ENCODE measurements at regions not wholly inside any gene's neighbourhood (a gene's known extent, or its start where the extent isn't known, plus 50 kb on each side); places are given as distances from the start of the nearest gene placed in this dataset.
A peak's percentile ranks its signal among the peaks of the same experiment; 100 is the strongest.

DNA sequence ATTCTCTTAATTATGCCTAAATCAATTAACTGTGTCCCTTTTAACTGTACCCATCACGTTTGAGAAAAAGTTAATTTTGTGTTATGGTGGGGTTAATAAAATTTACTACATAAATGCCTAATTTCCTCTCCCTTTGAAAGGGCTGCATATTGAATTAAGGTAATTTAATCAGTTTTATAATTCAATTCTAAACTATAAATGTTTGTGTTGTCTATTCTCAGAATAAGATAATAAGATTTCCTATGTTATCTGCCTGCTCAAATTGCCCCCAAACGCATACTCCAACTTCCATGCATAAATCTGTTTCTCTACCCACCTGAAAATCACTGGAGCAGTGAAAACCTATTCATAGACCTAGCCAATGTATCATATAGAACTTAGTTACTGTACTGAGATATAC lies 1716.1 kb downstream of the SI start:
- H3K27me3 ChIP-seq (ENCODE audit: insufficient read depth), result no peaks in the 10 kb centered on the region
- POLR2A ChIA-PET, result no interaction called here
- H3K4me1 ChIP-seq (ENCODE audit: control insufficient read depth in 1 of 2, insufficient read depth in 2 of 2, low read depth in 1 of 2, low read length in 1 of 2), result peaks cover 0 to 3% of the 10 kb centered on the region in 2 experiments; a peak in 2 of 4 replicates
- peaks cover 10% of the 10 kb centered on the region; the same call in 1 of the 2 replicates for H3K9me3 ChIP-seq
- no peak overlapping the region for H3K4me3 ChIP-seq (ENCODE audit: low read depth in 2 of 2, low read length in 1 of 2)
- peak overlapping the region in 1 of 2 experiments; percentile 78; a peak in 2 of 4 replicates for H3K27ac ChIP-seq (ENCODE audit: low read depth in 2 of 2, low read length in 1 of 2)
- H3F3A ChIP-seq (replicated peaks; ENCODE audit: insufficient read depth), result no peaks in the 10 kb centered on the region
- no peak overlapping the region for H2AFZ ChIP-seq (ENCODE audit: low read depth)
- no peaks in the 10 kb centered on the region for H3K79me2 ChIP-seq (ENCODE audit: insufficient read depth)
- WGBS (ENCODE audit: low lambda C conversion rate), result 12% methylated on average over 2 of the region's 2 CpGs
- no peak overlapping the region for H3K4me2 ChIP-seq
- H3K9ac ChIP-seq, result no peak overlapping the region
- peak; percentile 33 for DNase-seq
- no peaks in the 10 kb centered on the region for H4K20me1 ChIP-seq (ENCODE audit: insufficient read depth)
- CTCF ChIA-PET, result interaction anchor here (1.0 kb wide), 1 partner anchor 306 kb away, joined by 3 read pairs; no protein-coding TSS in a partner anchor
- H3K36me3 ChIP-seq (replicated peaks in 1 of 2; ENCODE audit: control insufficient read depth in 1 of 2, insufficient read depth in 2 of 2, low read length in 1 of 2), result no peaks in the 10 kb centered on the region
- H3K9me2 ChIP-seq, result no peaks in the 10 kb centered on the region; the same call in 1 of the 2 replicates
- no peak for TF ChIP-seq GABPA (IDR thresholded peaks at IDR 0.05; ENCODE audit: low read depth)
- TF ChIP-seq, protein P1, sequence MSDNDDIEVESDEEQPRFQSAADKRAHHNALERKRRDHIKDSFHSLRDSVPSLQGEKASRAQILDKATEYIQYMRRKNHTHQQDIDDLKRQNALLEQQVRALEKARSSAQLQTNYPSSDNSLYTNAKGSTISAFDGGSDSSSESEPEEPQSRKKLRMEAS (IDR thresholded peaks at IDR 0.05; ENCODE audit: low read depth), result no peak
- TF ChIP-seq, protein P2, sequence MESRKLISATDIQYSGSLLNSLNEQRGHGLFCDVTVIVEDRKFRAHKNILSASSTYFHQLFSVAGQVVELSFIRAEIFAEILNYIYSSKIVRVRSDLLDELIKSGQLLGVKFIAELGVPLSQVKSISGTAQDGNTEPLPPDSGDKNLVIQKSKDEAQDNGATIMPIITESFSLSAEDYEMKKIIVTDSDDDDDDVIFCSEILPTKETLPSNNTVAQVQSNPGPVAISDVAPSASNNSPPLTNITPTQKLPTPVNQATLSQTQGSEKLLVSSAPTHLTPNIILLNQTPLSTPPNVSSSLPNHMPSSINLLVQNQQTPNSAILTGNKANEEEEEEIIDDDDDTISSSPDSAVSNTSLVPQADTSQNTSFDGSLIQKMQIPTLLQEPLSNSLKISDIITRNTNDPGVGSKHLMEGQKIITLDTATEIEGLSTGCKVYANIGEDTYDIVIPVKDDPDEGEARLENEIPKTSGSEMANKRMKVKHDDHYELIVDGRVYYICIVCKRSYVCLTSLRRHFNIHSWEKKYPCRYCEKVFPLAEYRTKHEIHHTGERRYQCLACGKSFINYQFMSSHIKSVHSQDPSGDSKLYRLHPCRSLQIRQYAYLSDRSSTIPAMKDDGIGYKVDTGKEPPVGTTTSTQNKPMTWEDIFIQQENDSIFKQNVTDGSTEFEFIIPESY (IDR thresholded peaks at IDR 0.05; ENCODE audit: borderline replicate concordance, low read depth), result no peak
- TF ChIP-seq, protein P3, sequence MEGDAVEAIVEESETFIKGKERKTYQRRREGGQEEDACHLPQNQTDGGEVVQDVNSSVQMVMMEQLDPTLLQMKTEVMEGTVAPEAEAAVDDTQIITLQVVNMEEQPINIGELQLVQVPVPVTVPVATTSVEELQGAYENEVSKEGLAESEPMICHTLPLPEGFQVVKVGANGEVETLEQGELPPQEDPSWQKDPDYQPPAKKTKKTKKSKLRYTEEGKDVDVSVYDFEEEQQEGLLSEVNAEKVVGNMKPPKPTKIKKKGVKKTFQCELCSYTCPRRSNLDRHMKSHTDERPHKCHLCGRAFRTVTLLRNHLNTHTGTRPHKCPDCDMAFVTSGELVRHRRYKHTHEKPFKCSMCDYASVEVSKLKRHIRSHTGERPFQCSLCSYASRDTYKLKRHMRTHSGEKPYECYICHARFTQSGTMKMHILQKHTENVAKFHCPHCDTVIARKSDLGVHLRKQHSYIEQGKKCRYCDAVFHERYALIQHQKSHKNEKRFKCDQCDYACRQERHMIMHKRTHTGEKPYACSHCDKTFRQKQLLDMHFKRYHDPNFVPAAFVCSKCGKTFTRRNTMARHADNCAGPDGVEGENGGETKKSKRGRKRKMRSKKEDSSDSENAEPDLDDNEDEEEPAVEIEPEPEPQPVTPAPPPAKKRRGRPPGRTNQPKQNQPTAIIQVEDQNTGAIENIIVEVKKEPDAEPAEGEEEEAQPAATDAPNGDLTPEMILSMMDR (IDR thresholded peaks at IDR 0.05), result no peak
- TF ChIP-seq, protein P4, sequence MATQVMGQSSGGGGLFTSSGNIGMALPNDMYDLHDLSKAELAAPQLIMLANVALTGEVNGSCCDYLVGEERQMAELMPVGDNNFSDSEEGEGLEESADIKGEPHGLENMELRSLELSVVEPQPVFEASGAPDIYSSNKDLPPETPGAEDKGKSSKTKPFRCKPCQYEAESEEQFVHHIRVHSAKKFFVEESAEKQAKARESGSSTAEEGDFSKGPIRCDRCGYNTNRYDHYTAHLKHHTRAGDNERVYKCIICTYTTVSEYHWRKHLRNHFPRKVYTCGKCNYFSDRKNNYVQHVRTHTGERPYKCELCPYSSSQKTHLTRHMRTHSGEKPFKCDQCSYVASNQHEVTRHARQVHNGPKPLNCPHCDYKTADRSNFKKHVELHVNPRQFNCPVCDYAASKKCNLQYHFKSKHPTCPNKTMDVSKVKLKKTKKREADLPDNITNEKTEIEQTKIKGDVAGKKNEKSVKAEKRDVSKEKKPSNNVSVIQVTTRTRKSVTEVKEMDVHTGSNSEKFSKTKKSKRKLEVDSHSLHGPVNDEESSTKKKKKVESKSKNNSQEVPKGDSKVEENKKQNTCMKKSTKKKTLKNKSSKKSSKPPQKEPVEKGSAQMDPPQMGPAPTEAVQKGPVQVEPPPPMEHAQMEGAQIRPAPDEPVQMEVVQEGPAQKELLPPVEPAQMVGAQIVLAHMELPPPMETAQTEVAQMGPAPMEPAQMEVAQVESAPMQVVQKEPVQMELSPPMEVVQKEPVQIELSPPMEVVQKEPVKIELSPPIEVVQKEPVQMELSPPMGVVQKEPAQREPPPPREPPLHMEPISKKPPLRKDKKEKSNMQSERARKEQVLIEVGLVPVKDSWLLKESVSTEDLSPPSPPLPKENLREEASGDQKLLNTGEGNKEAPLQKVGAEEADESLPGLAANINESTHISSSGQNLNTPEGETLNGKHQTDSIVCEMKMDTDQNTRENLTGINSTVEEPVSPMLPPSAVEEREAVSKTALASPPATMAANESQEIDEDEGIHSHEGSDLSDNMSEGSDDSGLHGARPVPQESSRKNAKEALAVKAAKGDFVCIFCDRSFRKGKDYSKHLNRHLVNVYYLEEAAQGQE (IDR thresholded peaks at IDR 0.05; ENCODE audit: low read depth, low read length), result no peak
- no peak for TF ChIP-seq NFIC (IDR thresholded peaks at IDR 0.05; ENCODE audit: borderline replicate concordance)
- no peak; the same call in 1 of the 2 replicates for TF ChIP-seq MXI1 (IDR thresholded peaks at IDR 0.05; ENCODE audit: low read depth, low read length)
- no peak for TF ChIP-seq POLR2AphosphoS5 (IDR thresholded peaks at IDR 0.05; ENCODE audit: low read depth, low read length)
- no peak for TF ChIP-seq NRF1 (IDR thresholded peaks at IDR 0.05; ENCODE audit: low read depth, low read length)
- TF ChIP-seq FOSL2 (IDR thresholded peaks at IDR 0.05; ENCODE audit: borderline replicate concordance, low read depth), result no peak
- TF ChIP-seq FOXJ3 (CRISPR knock-in tag; IDR thresholded peaks at IDR 0.05), result no peak; the same call in 1 of the 2 replicates
- TF ChIP-seq, protein P5, sequence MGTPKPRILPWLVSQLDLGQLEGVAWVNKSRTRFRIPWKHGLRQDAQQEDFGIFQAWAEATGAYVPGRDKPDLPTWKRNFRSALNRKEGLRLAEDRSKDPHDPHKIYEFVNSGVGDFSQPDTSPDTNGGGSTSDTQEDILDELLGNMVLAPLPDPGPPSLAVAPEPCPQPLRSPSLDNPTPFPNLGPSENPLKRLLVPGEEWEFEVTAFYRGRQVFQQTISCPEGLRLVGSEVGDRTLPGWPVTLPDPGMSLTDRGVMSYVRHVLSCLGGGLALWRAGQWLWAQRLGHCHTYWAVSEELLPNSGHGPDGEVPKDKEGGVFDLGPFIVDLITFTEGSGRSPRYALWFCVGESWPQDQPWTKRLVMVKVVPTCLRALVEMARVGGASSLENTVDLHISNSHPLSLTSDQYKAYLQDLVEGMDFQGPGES (IDR thresholded peaks at IDR 0.05; ENCODE audit: low read depth, low read length), result no peak
- TF ChIP-seq EP300 (IDR thresholded peaks at IDR 0.05; ENCODE audit: borderline replicate concordance in 1 of 2, low read depth in 1 of 2, low read length in 1 of 2), result peak in 1 of 2 experiments; percentile 94; a peak in 2 of 4 replicates
- TF ChIP-seq TEAD4 (IDR thresholded peaks at IDR 0.05; ENCODE audit: borderline replicate concordance, insufficient read depth), result peak; percentile 66; the same call in 1 of the 2 replicates
- TF ChIP-seq RCOR1 (IDR thresholded peaks at IDR 0.05; ENCODE audit: low read length), result peak; percentile 85; the same call in 1 of the 2 replicates
- TF ChIP-seq SMC3 (IDR thresholded peaks at IDR 0.05; ENCODE audit: low read depth, low read length), result no peak
- TF ChIP-seq CHD2 (IDR thresholded peaks at IDR 0.05; ENCODE audit: low read length, partially characterized antibody), result peak; percentile 74
- no peak for TF ChIP-seq ELF1 (IDR thresholded peaks at IDR 0.05)
- no peak for TF ChIP-seq FOXM1 (IDR thresholded peaks at IDR 0.05; ENCODE audit: low read depth)
- TF ChIP-seq TCF12 (IDR thresholded peaks at IDR 0.05), result peak; percentile 26; the same call in 1 of the 2 replicates
- TF ChIP-seq, protein P6, sequence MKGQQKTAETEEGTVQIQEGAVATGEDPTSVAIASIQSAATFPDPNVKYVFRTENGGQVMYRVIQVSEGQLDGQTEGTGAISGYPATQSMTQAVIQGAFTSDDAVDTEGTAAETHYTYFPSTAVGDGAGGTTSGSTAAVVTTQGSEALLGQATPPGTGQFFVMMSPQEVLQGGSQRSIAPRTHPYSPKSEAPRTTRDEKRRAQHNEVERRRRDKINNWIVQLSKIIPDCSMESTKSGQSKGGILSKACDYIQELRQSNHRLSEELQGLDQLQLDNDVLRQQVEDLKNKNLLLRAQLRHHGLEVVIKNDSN (IDR thresholded peaks at IDR 0.05; ENCODE audit: borderline replicate concordance, low read depth), result no peak
- no peak for TF ChIP-seq SIN3A (IDR thresholded peaks at IDR 0.05; ENCODE audit: borderline replicate concordance, low read depth, low read length)
- peak; percentile 83 for TF ChIP-seq GATA2 (CRISPR knock-in tag; IDR thresholded peaks at IDR 0.05)
- no peak for TF ChIP-seq JUND (IDR thresholded peaks at IDR 0.05)

All from SK-N-SH (cell line).